Renal cortical epithelial cell (primary cell): ENCODE measurements at regions not wholly inside any gene's neighbourhood (a gene's known extent, or its start where the extent isn't known, plus 50 kb on each side); places are given as distances from the start of the nearest gene placed in this dataset.

Experiments used
- DNase-seq: peaks from one replicate; pipeline ENCODE4 v3.0.0-alpha.2; 2011; ENCODE audit warnings: low read depth

DNA sequence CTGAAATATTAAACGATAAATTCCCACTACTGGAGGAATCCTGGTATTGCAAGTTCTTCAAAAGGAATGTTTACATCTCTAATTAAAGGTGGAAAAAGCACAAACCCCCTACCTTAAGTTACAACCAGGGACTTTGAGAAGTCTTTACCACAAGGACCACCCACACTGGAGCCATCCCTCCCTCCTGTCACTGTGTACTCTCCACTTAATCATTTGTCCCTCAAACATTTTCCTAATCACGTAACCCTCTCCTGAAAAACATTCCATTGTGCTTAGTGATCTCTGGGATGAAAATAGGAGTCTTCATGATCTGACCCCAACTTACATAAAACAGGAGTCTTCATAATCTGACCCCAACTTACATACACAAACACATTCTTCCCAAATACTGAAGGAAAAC is 85.7 kb downstream of the SUCLG1 start:
- DNase-seq, result no peak

DNA sequence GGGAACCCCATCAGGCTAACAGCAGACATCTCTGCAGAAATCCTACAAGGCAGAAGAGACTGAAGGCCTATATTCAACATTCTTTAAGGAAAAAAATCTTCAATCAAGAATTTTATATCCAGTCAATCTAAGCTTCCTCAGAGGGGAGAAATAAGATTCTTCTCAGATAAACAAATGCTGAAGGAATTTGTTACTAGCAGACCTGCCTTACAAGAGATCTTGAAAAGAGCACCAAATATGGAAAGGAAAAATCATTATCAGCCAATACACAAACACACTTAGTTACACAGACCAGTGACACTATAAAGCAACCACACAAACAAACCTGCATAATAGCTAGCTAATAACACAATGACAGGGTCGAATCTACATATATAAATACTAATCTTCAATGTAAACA is 96.5 kb downstream of the SUCLG1 start:
- DNase-seq, result no peak

DNA sequence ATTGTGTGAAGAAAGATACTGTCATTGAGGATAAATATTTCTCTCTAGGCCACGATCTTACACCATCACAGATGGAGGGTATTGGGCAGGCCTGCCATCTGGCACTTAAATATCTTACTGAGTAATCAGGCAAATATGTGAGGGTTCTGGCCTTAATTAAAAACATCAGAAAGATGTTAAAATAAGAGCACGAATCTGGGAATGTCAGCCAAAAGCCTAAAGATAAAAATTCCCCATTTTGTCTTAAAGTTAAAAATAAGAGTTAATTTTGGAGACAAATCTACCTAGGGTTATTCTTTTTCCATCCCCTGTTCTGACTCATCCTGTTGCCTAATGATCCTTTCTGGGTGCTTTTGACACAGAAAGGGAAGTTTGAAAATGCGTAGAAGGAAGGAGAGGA is 121.0 kb downstream of the SUCLG1 start:
- no peak for DNase-seq

DNA sequence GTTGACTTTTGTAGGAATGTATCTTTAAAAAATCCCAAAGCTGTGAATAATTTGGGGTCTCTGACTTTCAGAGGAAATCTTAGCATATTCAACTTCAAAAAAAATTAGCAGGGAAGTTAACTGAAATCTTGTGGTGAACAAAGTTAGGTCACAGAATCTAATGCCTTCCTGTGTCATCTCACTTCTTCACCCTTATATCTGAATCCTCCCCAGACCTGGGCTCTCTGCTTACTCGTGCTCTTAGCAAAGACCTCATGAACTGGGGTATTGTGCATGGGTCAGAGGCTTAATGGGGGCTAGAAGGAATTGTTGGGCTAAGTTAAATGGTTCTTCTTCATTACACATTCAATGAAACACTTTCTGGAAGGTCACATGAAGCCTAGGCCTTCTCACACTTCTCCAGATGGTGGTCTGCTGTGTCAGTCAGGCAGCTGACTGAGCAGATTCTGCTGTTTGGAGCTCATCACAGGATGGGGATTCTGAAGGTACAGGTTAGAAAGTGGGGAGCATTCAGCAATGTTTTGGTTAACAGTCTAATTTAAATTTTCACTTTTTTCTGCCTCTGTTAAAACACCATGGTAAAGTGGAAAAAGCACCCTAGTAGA is 131.3 kb downstream of the SUCLG1 start:
- no peak for DNase-seq

DNA sequence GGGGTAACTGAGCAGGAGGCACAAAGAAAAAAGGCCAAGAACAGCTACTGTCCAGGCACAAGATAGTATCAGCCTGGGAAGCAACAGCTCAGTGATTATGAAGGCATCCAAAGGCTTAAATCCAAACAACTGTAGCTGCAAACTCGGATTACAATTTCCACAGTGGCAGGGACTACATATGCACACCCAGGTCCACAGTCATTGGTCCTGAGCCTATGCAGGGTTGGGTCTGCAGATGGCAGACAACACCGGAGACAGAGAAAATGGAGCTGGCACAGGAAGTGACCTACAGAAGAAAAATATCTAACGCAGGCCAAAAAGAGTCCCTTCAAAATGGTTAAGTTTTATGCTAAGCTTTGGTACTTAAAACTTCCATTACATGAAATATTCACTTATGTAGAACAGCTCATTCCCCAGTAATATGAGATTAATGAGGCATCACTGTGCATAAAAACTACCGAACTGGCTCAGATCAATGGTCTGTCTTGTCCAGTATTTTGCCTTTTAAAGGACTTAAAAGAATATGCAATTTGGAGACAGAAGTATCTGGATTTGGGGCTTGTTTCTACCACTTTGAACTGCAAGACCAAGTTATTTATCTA is 132.1 kb downstream of the SUCLG1 start:
- DNase-seq, result no peak

DNA sequence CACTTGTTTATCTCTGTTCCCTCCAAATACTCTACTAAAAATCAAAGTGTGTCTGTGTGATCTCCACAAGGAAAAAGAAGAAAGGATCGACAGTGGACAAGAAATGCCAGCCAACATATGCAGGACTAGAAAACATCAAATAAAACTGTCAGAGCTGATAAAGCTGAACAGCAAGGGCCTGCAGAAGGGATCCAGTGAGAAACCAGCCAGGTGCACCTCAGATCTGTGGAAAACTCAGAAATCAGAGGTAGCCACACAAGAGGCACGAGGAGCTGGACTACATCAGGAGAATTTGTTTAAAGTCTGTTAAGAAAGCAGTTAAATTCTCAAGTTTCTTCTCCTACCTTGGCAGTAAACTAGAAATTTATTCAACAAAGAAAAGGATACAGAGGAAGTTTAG is 135.2 kb downstream of the SUCLG1 start:
- DNase-seq, result no peak

DNA sequence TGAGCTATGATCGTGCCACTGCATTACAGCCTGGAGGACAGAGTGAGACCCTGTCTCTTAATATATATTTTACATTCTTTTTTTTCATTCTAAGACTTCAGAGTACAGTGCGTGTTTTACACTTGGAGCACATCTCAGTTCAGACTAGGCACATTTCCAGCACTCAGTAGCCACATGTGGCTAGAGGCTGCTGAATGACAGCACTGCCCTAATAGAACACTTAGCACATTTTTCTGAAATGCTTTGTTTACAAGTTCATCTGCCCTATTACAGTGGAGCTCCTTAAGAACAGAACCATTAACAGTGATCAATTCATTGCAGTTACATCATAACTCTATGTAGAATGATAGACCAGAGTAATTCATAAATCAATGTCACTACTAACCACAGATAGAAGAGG is 138.1 kb downstream of the SUCLG1 start:
- DNase-seq, result no peak

DNA sequence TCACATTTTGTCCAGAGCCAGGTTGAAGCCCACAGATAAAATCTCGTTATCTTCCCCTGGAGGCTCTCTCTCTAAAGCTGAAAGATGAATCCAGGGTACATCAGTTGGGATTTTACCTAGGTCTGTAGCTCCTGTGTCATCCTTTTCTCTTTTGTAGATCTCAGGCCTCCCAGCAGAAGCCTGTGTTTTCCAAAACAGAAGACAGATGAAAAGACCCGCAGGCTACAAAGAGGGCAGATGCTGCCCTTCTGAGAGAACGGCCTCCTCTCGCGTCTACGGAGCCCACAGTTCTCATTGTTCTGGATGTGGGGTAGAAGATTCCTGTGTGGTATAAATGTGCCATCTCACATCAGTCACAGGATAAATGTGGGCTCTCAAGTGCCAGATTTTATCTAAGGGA is 139.5 kb downstream of the SUCLG1 start:
- DNase-seq, result no peak

DNA sequence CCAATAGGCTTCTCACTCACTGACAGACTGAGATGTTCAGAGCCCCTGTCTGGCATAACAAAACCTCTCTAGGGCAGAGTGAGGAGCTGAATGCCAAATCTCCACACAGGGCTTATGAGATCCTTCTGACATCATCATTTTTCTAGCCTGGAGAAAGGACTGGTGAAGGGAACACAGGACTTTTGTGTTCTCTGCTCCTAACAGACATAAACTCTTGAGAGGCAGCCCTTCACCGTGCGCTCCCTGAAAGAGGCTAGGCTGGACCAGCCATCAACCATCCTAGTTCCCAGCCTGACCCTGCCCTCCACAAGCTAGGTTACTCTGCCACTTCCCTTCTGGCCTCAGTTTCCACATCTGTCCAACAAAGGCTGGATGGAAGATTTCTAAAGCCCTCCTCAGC is 141.9 kb downstream of the SUCLG1 start:
- DNase-seq, result no peak

DNA sequence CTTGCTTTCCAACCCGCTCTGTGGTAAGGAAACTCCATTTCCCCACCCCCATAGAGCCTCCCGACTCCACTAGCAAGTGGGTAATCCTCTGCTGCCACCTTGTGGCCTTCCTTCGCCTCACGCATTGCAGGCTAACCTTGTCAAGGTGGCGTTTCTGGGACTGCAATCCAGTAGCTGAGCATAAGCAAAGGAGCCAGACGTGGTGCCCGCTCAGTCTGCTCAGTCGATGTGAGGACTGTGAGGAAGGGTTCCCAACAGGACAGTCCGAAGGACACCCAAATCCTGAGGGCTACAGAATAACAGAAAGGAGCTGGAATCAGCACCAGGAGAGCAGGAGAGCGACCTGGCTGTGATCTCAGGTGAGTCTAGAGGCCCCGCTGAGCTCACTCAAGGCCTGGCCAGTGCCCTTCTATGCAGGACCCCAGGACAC is 144.2 kb downstream of the SUCLG1 start:
- peak; percentile 75 for DNase-seq

DNA sequence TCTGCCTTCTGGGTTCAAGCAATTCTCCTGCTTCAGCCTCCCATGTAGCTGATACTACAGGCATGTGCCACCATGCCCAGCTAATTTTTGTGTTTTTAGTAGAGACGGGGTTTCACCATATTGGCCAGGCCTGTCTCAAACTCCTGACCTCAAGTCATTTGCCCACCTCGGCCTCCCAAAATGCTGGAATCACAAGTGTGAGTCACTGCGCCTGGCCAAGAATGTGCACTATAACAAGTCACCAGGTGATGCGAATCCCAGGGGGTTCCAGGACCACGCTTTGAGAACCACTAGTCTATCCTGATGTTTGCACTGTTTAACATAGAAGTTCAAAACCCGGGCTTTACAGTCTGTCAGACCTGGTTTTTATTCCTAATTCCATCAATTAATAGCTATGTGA is 144.8 kb downstream of the SUCLG1 start:
- DNase-seq, result no peak

DNA sequence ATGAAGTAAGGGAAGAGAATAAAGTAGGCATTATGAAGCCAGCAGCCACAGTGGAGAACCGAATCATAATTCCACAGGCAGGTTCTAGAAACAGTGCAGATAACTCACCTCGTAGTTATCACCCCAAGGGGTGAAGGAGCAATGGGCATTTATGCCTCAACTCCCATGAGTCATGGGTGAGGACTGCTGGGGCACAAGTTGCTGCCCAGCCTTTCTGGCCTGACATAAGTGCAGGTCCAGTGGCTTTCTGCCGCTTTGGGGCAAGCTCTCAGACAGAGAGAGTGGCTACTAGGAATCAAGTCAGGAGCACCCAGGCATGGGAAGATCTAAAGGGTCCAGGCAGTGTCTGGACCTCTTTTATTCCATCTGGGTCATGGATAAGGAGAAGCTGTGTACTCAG is 149.8 kb downstream of the SUCLG1 start:
- peak; percentile 44 for DNase-seq

DNA sequence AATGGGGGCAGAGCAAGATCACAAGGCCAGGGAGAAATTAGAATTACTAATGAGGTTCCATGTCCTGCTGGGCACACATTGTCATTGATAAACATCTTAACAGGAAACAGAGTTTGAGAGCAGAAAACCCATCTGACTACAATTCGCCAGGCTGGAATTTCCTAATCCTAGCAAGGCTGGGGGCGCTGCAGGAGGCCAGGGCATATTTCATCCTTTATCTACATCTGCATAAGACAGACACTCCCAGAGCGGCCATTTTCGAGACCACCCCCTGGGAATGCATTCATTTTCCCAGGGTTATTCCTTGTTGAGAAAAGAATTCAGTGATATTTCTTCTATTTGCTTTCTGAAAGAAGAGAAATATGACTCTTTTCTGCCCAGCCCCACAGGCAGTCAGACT is 152.7 kb downstream of the SUCLG1 start:
- no peak for DNase-seq

DNA sequence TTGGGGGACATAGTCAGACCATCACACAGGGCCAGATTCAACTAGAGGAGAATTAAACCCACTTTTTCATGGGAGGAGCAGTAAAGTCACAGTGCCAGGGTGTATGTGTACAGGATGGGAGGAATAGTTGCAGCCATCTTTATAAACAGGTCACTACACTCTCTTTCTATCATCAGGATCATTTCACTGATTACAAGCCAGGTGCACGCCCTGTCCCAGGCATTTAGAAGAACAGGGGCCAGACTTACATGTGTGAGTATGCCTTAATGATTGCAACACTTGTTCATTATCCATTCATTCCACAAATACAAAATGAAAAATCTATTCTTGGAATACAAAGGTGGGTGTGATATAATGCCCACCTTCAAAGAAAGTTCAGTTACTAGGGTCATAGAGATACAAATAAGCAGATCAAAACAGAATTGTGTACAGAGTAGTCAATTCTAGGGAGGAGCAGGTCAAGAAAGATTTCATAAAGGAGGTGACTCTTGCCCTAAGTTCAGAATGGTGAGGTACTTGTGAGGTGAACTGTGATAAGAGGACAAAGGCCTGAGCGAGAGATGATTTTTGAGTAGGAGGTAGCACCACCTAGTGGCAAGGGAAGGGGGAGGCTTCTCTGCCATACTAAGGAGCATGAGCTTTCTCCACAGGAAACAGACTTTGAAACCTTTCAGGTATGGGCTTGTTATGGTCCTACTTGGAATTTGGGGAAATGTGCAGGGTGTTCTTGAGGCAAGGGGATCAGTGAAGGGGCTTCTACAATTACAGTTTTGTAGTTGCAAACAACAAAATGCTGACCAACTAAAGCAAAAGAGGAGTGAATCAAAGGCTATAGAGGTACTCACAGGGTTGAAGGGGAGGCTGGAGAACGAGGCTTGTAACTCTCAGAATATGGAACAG is 156.3 kb downstream of the SUCLG1 start:
- DNase-seq, result peak; percentile 59

DNA sequence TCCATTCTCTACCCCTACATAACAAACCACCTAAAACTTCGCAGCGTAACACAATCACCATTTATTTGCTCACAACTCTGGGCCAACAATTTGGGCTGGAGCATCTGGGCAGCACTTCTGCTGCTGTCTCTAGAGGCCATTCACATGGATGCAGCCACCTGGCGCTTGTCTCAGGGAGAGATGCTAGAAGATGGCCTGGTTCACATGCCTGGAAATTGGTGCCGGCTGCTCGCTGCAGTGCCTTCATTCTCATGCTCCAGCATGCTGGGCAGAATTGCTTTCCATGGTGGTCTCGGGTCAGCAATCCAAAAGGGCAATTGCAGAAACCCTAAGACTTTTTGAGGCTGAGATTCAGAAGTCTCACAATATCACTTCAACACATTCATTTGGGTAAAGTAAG is 157.4 kb downstream of the SUCLG1 start:
- DNase-seq, result no peak

DNA sequence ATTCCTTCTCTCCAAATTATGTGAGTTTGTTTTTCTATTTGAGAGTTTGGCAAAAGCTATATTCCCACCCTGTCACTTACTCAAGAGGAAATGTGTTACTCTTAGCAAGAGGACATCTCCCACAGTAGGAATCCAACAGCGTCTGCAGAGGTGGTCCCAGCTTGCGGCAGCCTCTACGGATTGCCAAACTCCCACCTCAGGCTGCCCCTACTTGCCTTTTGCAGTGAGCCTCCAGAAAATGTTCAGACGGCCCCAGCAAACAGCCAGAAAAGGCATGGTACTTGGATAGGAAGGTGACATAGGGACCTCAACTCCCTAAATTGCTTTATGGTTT is 158.4 kb downstream of the SUCLG1 start:
- DNase-seq, result no peak

DNA sequence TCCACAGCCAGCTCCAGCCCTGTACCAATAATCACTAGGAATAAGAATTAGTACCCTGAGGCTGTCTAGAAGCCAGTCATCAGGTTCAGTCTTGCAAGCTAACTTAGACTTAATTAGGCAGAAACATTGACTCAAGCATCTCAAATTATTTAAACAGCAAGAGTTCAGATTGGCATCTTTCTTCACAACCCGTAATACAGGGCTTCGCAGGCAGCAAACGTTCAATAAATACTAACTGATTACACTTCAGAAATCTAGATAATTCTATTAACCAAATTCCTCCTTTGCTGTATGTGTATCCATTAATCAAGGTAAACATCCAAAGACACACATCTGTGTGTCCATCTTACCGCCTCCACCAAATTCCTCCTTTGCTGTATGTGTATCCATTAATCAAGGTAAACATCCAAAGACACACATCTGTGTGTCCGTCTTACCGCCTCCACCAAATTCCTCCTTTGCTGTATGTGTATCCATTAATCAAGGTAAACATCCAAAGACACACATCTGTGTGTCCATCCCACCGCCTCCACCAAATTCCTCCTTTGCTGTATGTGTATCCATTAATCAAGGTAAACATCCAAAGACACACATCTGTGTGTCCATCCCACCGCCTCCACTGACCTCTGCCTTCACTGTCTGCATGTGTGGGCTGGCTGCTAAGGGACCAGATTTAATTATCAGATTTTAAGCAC is 158.9 kb downstream of the SUCLG1 start:
- peak; percentile 73 for DNase-seq

DNA sequence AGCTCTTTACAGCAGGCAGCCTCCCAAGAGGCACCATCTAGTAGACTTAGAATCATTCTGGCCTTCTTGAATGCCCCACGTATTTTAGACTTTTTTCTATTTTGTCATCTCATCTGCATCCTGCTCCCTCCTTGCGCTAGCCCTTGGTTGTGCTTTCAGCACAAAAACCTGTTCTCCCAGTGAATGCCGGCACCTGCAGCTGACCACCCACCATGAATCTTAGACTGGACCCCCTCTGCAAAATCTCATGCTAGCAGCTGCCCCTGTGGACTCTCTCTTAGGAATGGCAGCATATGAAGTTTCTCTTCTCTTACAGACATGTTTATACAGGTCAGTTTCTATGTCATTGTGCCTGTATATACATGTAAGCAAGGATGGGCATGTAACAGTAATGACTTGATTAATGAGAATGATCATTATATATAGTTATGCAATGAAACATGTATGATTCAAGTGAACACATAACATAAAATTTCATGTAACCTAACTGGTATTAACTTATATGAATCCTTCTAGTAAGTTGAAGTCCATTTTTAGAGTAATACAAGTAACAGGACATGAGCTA is 159.8 kb downstream of the SUCLG1 start:
- DNase-seq, result no peak

DNA sequence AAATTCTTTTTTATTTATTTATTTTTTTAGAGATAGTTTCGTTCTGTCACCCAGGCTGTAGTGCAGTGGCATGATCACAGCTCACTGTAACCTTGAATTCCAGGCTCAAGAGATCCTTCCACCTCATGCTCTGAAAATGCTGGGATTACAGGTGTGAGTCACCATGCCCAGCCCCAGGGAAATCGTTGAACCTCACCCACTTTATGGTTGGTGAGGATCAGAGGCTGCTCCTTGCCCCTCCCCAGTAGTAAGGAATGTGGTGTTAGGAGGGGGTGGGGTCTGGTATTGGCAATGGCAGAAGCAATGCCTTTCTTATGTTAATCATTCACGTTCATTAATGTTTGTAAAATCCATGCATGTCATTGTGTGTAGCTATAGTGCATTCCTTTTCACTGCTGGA is 161.9 kb downstream of the SUCLG1 start:
- DNase-seq, result peak; percentile 94

DNA sequence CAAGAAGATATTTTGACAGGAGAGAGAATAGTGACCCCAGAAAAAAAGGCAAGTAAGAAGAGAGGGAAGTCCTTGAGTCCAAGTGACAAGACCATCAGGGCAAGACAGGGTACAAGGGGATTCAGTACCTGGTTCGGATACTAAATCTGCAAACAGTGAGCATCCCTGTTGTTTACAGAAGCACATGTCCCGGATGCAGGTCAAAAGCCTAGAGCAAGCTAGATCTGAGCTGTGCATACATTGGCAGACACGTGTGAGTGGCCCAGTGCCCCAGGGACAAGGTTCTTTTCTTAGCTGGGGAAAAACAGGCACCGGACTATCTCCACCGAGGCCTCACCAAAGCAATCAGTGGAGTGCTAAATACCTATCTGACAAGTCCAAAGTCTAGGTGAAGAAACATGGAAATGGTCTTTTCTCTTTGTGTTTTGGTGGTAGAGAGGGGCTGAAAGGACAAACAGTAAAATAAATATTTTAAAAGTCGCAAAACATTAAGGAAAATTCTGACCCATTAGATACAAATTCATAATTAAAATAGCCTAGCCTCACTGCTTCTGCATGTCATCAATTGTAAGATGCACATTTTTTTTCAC is 165.2 kb downstream of the SUCLG1 start:
- DNase-seq, result no peak

DNA sequence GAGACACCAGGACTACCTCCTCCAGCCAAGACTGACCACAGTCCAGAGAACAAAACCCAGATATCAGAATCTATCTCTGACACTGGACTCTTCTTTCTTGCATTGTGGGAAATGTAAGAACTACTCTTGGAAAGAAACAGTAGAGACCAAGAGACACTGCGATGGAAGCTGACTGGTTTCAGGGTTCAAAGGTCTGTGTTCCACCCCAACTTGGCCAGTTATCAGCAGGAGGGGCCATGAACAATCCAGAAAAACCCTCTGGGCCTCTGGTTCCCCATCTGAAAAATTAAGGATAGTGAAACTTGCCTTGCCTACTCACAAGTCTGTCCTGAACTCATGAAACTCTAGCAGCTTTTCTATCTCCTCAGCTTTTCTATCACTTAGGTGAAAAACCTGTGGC is 166.5 kb downstream of the SUCLG1 start:
- no peak for DNase-seq

DNA sequence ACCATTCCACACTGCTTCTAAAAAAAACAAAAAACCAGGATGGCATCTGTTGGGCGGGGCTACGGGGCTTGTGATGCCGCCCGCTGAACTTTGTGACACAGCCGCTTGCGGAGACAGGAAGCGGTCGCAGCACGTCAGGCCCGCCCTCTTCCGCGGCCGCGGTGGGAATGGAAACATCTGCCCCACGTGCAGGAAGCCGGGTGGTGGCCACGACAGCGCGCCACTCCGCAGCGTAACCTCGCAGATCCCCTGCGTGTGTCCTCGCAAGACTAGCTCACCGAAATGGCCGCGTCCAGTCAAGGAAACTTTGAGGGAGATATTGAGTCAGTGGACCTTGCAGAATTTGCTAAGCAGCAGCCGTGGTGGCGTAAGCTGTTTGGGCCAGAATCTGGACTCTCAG is 168.5 kb downstream of the SUCLG1 start:
- DNase-seq, result no peak
